AG09309 (cell line): ENCODE measurements at regions not wholly inside any gene's neighbourhood (a gene's known extent, or its start where the extent isn't known, plus 50 kb on each side); places are given as distances from the start of the nearest gene placed in this dataset.
"Not testable (repeated sequence)": the region's sequence is repeated elsewhere in the genome, so short reads cannot be mapped to it uniquely, and the experiment has no call there.

Experiments used
- DNase-seq: peaks from one replicate; pipeline ENCODE4 v3.0.0-alpha.2; 2010; ENCODE audit warnings: low read depth
- H3K4me3 ChIP-seq: 2 replicates; pipeline ENCODE4 v1.5.1; 2011; ENCODE audit warnings: mild to moderate bottlenecking, low read depth, low read length, moderate library complexity; ENCODE audit not compliant: control insufficient read depth
- CTCF ChIP-seq: IDR thresholded peaks from 2 replicates; pipeline ENCODE4 v1.5.1; 2011; ENCODE audit warnings: mild to moderate bottlenecking, low read depth, low read length, inconsistent platforms; ENCODE audit not compliant: insufficient read depth, control insufficient read depth; ENCODE audit errors: missing control alignments

DNA sequence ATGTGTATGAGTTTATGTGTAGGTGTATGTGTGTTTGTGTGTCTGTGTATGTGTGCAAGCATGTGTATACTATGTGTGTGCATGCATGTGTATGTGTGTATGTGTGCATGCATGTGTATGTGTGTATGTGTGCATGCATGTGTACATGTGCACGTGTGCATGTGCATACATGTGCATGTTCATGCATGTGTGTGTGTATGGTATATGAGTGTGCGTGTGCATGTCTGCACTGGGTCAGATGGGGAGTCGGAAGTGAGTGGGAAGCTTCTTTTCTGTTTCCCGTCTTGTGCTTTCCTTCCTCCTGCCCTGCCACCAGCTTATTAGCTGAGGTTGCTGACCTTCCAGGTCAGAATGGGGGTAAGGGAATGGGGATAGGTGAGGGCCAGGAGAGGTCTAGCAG is 174.7 kb downstream of the MAP2K4 start:
- no peak for DNase-seq
- H3K4me3 ChIP-seq = no peak overlapping the region
- TF ChIP-seq CTCF = no peak

- TF ChIP-seq CTCF = no peak
- H3K4me3 ChIP-seq = no peak overlapping the region
- no peak for DNase-seq
Observed at GRCh38 chr17:12201294-12201880, 180.7 kb downstream of the MAP2K4 start.

- TF ChIP-seq CTCF = no peak
Observed at GRCh38 chr17:12209632-12210191, 189.0 kb downstream of the MAP2K4 start.

DNA sequence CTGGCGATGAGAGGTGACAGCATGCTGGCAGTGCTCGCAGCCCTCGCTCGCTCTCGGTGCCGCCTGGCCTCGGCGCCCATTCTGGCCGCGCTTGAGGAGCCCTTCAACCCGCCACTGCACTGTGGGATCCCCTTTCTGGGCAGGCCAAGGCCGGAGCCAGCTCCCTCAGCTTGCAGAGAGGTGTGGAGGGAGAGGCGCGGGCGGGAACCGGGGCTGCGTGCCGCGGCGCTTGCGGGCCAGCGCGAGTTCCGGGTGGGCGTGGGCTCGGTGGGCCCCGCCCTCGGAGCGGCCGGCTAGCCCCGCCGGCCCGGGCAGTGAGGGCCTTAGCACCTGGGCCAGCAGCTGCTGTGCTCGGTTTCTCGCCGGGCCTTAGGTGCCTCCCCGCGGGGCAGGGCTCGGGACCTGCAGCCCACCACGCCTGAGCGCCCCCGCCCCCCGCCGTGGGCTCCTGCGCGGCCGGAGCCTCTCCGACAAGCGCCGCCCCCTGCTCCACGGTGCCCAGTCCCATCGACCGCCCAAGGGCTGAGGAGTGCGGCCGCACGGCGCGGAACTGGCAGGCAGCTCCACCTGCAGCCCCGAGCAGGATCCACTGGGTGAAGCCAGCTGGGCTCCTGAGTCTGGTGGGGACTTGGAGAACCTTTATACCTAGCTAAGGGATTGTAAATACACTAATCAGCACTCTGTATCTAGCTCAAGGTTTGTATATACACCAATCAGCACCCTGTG is 200.2 kb downstream of the MAP2K4 start:
- H3K4me3 ChIP-seq, DNase-seq: not testable (repeated sequence)

More at GRCh38 chr17:12209632-12210191, 189.0 kb downstream of the MAP2K4 start:
- no peak overlapping the region for H3K4me3 ChIP-seq
- no peak for DNase-seq

- H3K4me3 ChIP-seq = no peak overlapping the region
- no peak for TF ChIP-seq CTCF
- DNase-seq = no peak
Observed at GRCh38 chr17:12222392-12222791, 201.7 kb downstream of the MAP2K4 start.

GRCh38 chr17:12227547-12227946 is 206.9 kb downstream of the MAP2K4 start:
- no peak overlapping the region for H3K4me3 ChIP-seq
- TF ChIP-seq CTCF = no peak
- no peak for DNase-seq

DNA sequence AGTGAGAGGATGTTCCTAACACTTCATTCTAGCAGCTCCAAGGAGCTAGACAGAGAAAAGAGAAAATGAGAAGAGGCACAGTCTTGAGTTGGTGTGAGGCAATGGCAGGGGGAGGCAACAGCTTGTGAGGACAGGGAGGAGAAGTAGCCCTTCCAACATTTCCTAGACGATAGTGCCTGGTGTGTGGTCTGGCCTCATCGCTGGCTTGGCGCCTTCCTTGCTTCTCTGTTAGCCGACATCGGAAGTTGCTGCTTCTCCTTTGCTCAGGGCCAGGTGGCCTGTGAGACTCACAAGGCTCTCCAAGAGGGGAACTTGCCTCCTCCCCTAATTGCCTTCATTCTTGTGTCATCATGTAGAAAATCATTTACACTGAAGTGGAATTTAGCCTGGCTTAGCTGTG is 208.7 kb downstream of the MAP2K4 start:
- no peak overlapping the region for H3K4me3 ChIP-seq
- DNase-seq = no peak
- TF ChIP-seq CTCF = no peak
